PC-9 (cell line): ENCODE measurements at regions not wholly inside any gene's neighbourhood (a gene's known extent, or its start where the extent isn't known, plus 50 kb on each side); places are given as distances from the start of the nearest gene placed in this dataset.

ENCODE experiments used
- BruUV-seq: library from RNA; stranded (reverse); fragments of 400-500 nt; replicated peaks from 2 replicates; lab custom pipeline; 2021; lab: Mats Ljungman, UMichigan
- CTCF ChIA-PET: fragments of 300-600 bp; sonication (Branson Sonifier 250); formaldehyde crosslinking; loops from one replicate; lab custom pipeline; 2022; ENCODE audit warnings: antibody characterized with exemption; lab: Charles Lee
- POLR2A ChIA-PET: fragments of 300-600 bp; sonication (Branson Sonifier 250); formaldehyde crosslinking; loops from one replicate; lab custom pipeline; 2022; ENCODE audit warnings: antibody characterized with exemption; ENCODE audit not compliant: unreplicated experiment; lab: Charles Lee
- DNase-seq, 2 experiments: peaks; one replicate each; pipeline versions ENCODE4 v3.0.0 to v3.0.0-alpha.2; 2015 to 2022; ENCODE audit warnings: mixed read lengths in 1 of 2
- H2AFZ ChIP-seq: fragments of 200-600 bp; sonication (generic); 2 replicates; pipeline ENCODE4 v1.8.1; 2017; ENCODE audit warnings: antibody characterized with exemption
- H3F3A ChIP-seq: fragments of 200-600 bp; sonication (generic); 2 replicates; pipeline ENCODE4 v1.8.1; 2017; ENCODE audit warnings: antibody characterized with exemption, mild to moderate bottlenecking, low read depth; ENCODE audit not compliant: insufficient read depth
- H3K27ac ChIP-seq: fragments of 200-600 bp; sonication (generic); 2 replicates; pipeline ENCODE4 v1.6.1; 2016; ENCODE audit warnings: mixed run types
- H3K27me3 ChIP-seq: fragments of 200-600 bp; sonication (generic); 2 replicates; pipeline ENCODE4 v1.6.1; 2016; ENCODE audit warnings: low read depth, mixed run types; ENCODE audit not compliant: insufficient read depth
- H3K36me3 ChIP-seq: fragments of 200-600 bp; sonication (generic); 2 replicates; pipeline ENCODE4 v1.6.1; 2016; ENCODE audit warnings: low read depth, mixed run types
- H3K4me1 ChIP-seq: fragments of 200-600 bp; sonication (generic); replicated peaks from 2 replicates; pipeline ENCODE4 v1.6.1; 2016; ENCODE audit warnings: mixed run types; ENCODE audit not compliant: insufficient read depth
- H3K4me2 ChIP-seq: fragments of 200-600 bp; sonication (generic); 2 replicates; pipeline ENCODE4 v1.6.1; 2017; ENCODE audit warnings: mixed run types
- H3K4me3 ChIP-seq: fragments of 200-600 bp; sonication (generic); 2 replicates; pipeline ENCODE4 v1.6.1; 2016; ENCODE audit warnings: mixed run types
- H3K79me2 ChIP-seq: fragments of 200-600 bp; sonication (generic); 2 replicates; pipeline ENCODE4 v1.6.1; 2017; ENCODE audit warnings: low read depth, mixed run types
- H3K9me2 ChIP-seq: fragments of 200-600 bp; sonication (generic); 2 replicates; pipeline ENCODE4 v1.8.1; 2017; ENCODE audit warnings: mild to moderate bottlenecking; ENCODE audit not compliant: insufficient read depth
- H3K9me3 ChIP-seq: fragments of 200-600 bp; sonication (generic); 2 replicates; pipeline ENCODE4 v1.8.1; 2016; ENCODE audit warnings: low read depth; ENCODE audit not compliant: insufficient read depth
- H4K20me1 ChIP-seq: fragments of 200-600 bp; sonication (generic); 2 replicates; pipeline ENCODE4 v1.8.1; 2017; ENCODE audit not compliant: insufficient read depth
- CTCF ChIP-seq: fragments of 200-600 bp; sonication (generic); conservative IDR thresholded peaks from 2 replicates; pipeline ENCODE4 v1.6.1; 2017; ENCODE audit warnings: mixed run types, antibody characterized with exemption, mild to moderate bottlenecking, moderate library complexity
- EZH2 ChIP-seq: fragments of 200-600 bp; sonication (generic); IDR thresholded peaks from 2 replicates; pipeline ENCODE4 v1.8.0; 2017; ENCODE audit warnings: antibody characterized with exemption, low read depth
- intact Hi-C: fragments of 100-400 bp; cut with micrococcal nuclease; formaldehyde crosslinking; loops from one replicate; pipeline ENCODE4 v1.10.0; 2022; ENCODE audit not compliant: unreplicated experiment

- H3K4me2 ChIP-seq, result no peak overlapping the region
- ChIA-PET CTCF (no interaction called here), POLR2A (no interaction called here)
- DNase-seq, result no peak
- no TSS peak for BruUV-seq
- H2AFZ ChIP-seq, result no peak overlapping the region
- H3K36me3 ChIP-seq, result no peaks in the 10 kb centered on the region
- H3K9me3 ChIP-seq, result no peaks in the 10 kb centered on the region
- TF ChIP-seq CTCF (no peak), EZH2 (no peak)
- no peaks in the 10 kb centered on the region for H3F3A ChIP-seq
- intact Hi-C loops, result no loop called here
- H3K4me1 ChIP-seq, result no peaks in the 10 kb centered on the region
- no peak overlapping the region for H3K4me3 ChIP-seq
- H3K27me3 ChIP-seq, result no peaks in the 10 kb centered on the region
- no peaks in the 10 kb centered on the region for H4K20me1 ChIP-seq
- no peak overlapping the region for H3K27ac ChIP-seq
- no peaks in the 10 kb centered on the region for H3K9me2 ChIP-seq
- H3K79me2 ChIP-seq, result no peaks in the 10 kb centered on the region
These were observed 109.1 kb upstream of the MDFIC2 start for GRCh38 chr3:70421506-70421905.

GRCh38 chr3:70409018-70409417, 96.6 kb upstream of the MDFIC2 start:
- H3K4me2 ChIP-seq, result no peak overlapping the region
- H3F3A ChIP-seq, result no peaks in the 10 kb centered on the region
- no peaks in the 10 kb centered on the region for H3K36me3 ChIP-seq
- no peak for DNase-seq
- no peaks in the 10 kb centered on the region for H3K79me2 ChIP-seq
- H3K27me3 ChIP-seq, result no peaks in the 10 kb centered on the region
- no peaks in the 10 kb centered on the region for H4K20me1 ChIP-seq
- no peak overlapping the region for H3K27ac ChIP-seq
- no peaks in the 10 kb centered on the region for H3K4me1 ChIP-seq
- intact Hi-C loops, result no loop called here
- H3K9me3 ChIP-seq, result no peaks in the 10 kb centered on the region
- H3K4me3 ChIP-seq, result no peak overlapping the region
- TF ChIP-seq EZH2, result no peak
- TF ChIP-seq CTCF, result no peak
- ChIA-PET CTCF (no interaction called here), POLR2A (no interaction called here)
- no peaks in the 10 kb centered on the region for H3K9me2 ChIP-seq
- BruUV-seq, result no TSS peak
- no peak overlapping the region for H2AFZ ChIP-seq

GRCh38 chr3:70400194-70400593, 87.8 kb upstream of the MDFIC2 start:
- TF ChIP-seq EZH2, result no peak
- no peak for TF ChIP-seq CTCF
- POLR2A ChIA-PET, result no interaction called here
- intact Hi-C loops, result no loop called here
- Histone ChIP-seq H4K20me1 (no peaks in the 10 kb centered on the region), H3K27ac (no peak overlapping the region), H3K9me3 (no peaks in the 10 kb centered on the region), H3K79me2 (no peaks in the 10 kb centered on the region), H3F3A (no peaks in the 10 kb centered on the region), H3K36me3 (no peaks in the 10 kb centered on the region), H3K4me2 (no peak overlapping the region), H3K9me2 (no peaks in the 10 kb centered on the region), H2AFZ (no peak overlapping the region), H3K27me3 (no peaks in the 10 kb centered on the region), H3K4me3 (no peak overlapping the region), H3K4me1 (no peaks in the 10 kb centered on the region)
- BruUV-seq, result no TSS peak
- no peak for DNase-seq
- CTCF ChIA-PET, result no interaction called here
